ENCODE measurements at regions not wholly inside any gene's neighbourhood (a gene's known extent, or its start where the extent isn't known, plus 50 kb on each side); places are given as distances from the start of the nearest gene placed in this dataset.
A peak's percentile ranks its signal among the peaks of the same experiment; 100 is the strongest.

DNA sequence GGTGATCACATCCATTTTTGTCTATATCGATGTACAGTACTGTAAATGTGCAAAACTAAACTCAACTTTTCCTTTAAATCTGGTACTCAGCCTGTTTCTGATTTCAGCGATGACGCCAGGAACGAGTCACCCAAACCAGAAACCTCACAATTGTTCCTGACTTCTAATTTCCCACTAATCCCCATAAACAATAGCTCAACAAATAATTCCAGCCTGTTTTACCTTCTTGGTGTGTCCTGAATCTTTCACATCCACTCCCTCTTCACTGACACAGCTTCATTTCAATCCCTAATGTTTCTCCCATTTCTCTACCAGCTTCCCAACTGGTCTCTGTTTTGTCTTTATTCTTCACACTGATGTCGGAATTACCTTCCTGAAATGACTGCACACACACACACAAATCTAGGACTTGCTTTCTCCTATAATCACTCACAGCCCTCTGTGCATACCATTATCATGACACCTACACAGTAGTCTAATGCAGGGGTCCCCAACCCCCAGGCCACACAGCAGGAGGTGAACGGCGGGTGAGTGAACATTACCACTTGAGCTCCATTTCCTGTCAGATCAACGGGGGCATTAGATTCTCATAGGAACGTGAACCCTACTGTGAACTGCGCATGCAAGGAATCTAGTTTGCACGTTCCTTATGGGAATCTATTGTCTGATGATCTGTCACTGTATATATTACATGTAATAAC, 97.8 kb upstream of the SLC30A5 start:
- Histone ChIP-seq H3F3A (replicated peaks; ENCODE audit: insufficient read depth) (no peaks in the 10 kb centered on the region), H3K36me3 (replicated peaks in 1 of 2; ENCODE audit: control insufficient read depth in 1 of 2, insufficient read depth in 2 of 2, low read length in 1 of 2) (no peaks in the 10 kb centered on the region), H3K4me3 (ENCODE audit: low read depth in 2 of 2, low read length in 1 of 2) (no peak overlapping the region), H2AFZ (ENCODE audit: low read depth) (no peak overlapping the region), H3K9ac (no peak overlapping the region), H3K9me3 (no peaks in the 10 kb centered on the region), H4K20me1 (ENCODE audit: insufficient read depth) (no peaks in the 10 kb centered on the region), H3K27ac (ENCODE audit: low read depth in 2 of 2, low read length in 1 of 2) (peak overlapping the region in 1 of 2 experiments; percentile 24; a peak in 1 of 4 replicates), H3K4me1 (ENCODE audit: control insufficient read depth in 1 of 2, insufficient read depth in 2 of 2, low read depth in 1 of 2, low read length in 1 of 2) (peaks cover 0 to 12% of the 10 kb centered on the region in 2 experiments; a peak in 2 of 4 replicates), H3K9me2 (no peaks in the 10 kb centered on the region), H3K4me2 (no peak overlapping the region), H3K27me3 (ENCODE audit: insufficient read depth) (no peaks in the 10 kb centered on the region), H3K79me2 (ENCODE audit: insufficient read depth) (no peaks in the 10 kb centered on the region)
- DNase-seq: no peak
- WGBS (ENCODE audit: low lambda C conversion rate): 74% methylated on average over 11 of the region's 11 CpGs
- POLR2A ChIA-PET: no interaction called here
- TF ChIP-seq CHD2 (IDR thresholded peaks at IDR 0.05; ENCODE audit: low read length, partially characterized antibody) (no peak), TAF1 (IDR thresholded peaks at IDR 0.05; ENCODE audit: borderline replicate concordance, low read depth, low read length) (no peak), NRF1 (IDR thresholded peaks at IDR 0.05; ENCODE audit: low read depth, low read length) (no peak), NFIC (IDR thresholded peaks at IDR 0.05; ENCODE audit: borderline replicate concordance) (no peak), TCF12 (IDR thresholded peaks at IDR 0.05) (no peak), RAD21 (IDR thresholded peaks at IDR 0.05; ENCODE audit: low read length) (no peak), MXI1 (IDR thresholded peaks at IDR 0.05; ENCODE audit: low read depth, low read length) (no peak), EZH2phosphoT487 (IDR thresholded peaks at IDR 0.05; ENCODE audit: borderline replicate concordance, low read depth) (no peak), RCOR1 (IDR thresholded peaks at IDR 0.05; ENCODE audit: low read length) (no peak), GABPA (IDR thresholded peaks at IDR 0.05; ENCODE audit: low read depth) (no peak), TEAD4 (IDR thresholded peaks at IDR 0.05; ENCODE audit: borderline replicate concordance, insufficient read depth) (no peak)
- TF ChIP-seq, protein P1, sequence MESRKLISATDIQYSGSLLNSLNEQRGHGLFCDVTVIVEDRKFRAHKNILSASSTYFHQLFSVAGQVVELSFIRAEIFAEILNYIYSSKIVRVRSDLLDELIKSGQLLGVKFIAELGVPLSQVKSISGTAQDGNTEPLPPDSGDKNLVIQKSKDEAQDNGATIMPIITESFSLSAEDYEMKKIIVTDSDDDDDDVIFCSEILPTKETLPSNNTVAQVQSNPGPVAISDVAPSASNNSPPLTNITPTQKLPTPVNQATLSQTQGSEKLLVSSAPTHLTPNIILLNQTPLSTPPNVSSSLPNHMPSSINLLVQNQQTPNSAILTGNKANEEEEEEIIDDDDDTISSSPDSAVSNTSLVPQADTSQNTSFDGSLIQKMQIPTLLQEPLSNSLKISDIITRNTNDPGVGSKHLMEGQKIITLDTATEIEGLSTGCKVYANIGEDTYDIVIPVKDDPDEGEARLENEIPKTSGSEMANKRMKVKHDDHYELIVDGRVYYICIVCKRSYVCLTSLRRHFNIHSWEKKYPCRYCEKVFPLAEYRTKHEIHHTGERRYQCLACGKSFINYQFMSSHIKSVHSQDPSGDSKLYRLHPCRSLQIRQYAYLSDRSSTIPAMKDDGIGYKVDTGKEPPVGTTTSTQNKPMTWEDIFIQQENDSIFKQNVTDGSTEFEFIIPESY (IDR thresholded peaks at IDR 0.05; ENCODE audit: borderline replicate concordance, low read depth): no peak
- TF ChIP-seq, protein P2, sequence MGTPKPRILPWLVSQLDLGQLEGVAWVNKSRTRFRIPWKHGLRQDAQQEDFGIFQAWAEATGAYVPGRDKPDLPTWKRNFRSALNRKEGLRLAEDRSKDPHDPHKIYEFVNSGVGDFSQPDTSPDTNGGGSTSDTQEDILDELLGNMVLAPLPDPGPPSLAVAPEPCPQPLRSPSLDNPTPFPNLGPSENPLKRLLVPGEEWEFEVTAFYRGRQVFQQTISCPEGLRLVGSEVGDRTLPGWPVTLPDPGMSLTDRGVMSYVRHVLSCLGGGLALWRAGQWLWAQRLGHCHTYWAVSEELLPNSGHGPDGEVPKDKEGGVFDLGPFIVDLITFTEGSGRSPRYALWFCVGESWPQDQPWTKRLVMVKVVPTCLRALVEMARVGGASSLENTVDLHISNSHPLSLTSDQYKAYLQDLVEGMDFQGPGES (IDR thresholded peaks at IDR 0.05; ENCODE audit: low read depth, low read length): no peak
- TF ChIP-seq, protein P3, sequence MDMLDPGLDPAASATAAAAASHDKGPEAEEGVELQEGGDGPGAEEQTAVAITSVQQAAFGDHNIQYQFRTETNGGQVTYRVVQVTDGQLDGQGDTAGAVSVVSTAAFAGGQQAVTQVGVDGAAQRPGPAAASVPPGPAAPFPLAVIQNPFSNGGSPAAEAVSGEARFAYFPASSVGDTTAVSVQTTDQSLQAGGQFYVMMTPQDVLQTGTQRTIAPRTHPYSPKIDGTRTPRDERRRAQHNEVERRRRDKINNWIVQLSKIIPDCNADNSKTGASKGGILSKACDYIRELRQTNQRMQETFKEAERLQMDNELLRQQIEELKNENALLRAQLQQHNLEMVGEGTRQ (IDR thresholded peaks at IDR 0.05; ENCODE audit: borderline replicate concordance, low read depth, low read length): no peak
- TF ChIP-seq, protein P4, sequence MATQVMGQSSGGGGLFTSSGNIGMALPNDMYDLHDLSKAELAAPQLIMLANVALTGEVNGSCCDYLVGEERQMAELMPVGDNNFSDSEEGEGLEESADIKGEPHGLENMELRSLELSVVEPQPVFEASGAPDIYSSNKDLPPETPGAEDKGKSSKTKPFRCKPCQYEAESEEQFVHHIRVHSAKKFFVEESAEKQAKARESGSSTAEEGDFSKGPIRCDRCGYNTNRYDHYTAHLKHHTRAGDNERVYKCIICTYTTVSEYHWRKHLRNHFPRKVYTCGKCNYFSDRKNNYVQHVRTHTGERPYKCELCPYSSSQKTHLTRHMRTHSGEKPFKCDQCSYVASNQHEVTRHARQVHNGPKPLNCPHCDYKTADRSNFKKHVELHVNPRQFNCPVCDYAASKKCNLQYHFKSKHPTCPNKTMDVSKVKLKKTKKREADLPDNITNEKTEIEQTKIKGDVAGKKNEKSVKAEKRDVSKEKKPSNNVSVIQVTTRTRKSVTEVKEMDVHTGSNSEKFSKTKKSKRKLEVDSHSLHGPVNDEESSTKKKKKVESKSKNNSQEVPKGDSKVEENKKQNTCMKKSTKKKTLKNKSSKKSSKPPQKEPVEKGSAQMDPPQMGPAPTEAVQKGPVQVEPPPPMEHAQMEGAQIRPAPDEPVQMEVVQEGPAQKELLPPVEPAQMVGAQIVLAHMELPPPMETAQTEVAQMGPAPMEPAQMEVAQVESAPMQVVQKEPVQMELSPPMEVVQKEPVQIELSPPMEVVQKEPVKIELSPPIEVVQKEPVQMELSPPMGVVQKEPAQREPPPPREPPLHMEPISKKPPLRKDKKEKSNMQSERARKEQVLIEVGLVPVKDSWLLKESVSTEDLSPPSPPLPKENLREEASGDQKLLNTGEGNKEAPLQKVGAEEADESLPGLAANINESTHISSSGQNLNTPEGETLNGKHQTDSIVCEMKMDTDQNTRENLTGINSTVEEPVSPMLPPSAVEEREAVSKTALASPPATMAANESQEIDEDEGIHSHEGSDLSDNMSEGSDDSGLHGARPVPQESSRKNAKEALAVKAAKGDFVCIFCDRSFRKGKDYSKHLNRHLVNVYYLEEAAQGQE (IDR thresholded peaks at IDR 0.05; ENCODE audit: low read depth, low read length): no peak
- TF ChIP-seq, protein P5, sequence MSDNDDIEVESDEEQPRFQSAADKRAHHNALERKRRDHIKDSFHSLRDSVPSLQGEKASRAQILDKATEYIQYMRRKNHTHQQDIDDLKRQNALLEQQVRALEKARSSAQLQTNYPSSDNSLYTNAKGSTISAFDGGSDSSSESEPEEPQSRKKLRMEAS (IDR thresholded peaks at IDR 0.05; ENCODE audit: low read depth): no peak
- TF ChIP-seq, protein P6, sequence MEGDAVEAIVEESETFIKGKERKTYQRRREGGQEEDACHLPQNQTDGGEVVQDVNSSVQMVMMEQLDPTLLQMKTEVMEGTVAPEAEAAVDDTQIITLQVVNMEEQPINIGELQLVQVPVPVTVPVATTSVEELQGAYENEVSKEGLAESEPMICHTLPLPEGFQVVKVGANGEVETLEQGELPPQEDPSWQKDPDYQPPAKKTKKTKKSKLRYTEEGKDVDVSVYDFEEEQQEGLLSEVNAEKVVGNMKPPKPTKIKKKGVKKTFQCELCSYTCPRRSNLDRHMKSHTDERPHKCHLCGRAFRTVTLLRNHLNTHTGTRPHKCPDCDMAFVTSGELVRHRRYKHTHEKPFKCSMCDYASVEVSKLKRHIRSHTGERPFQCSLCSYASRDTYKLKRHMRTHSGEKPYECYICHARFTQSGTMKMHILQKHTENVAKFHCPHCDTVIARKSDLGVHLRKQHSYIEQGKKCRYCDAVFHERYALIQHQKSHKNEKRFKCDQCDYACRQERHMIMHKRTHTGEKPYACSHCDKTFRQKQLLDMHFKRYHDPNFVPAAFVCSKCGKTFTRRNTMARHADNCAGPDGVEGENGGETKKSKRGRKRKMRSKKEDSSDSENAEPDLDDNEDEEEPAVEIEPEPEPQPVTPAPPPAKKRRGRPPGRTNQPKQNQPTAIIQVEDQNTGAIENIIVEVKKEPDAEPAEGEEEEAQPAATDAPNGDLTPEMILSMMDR (IDR thresholded peaks at IDR 0.05): no peak
- CTCF ChIA-PET: interaction anchor here (0.7 to 3.8 kb wide), 5 partner anchors 12 to 710 kb away, joined by 3 to 18 read pairs (median 5); no protein-coding TSS in a partner anchor
